HG02840 (cell line): ENCODE measurements at regions not wholly inside any gene's neighbourhood (a gene's known extent, or its start where the extent isn't known, plus 50 kb on each side); places are given as distances from the start of the nearest gene placed in this dataset.

Experiments
- ATAC-seq: cut with Tn5 transposase; IDR thresholded peaks from one replicate; pipeline ENCODE4 v1.9.1; 2021; ENCODE audit warnings: mild to moderate bottlenecking, moderate library complexity, moderate number of reproducible peaks; ENCODE audit not compliant: unreplicated experiment, low FRiP score

GRCh38 chr9:108618906-108619550 lies 236.8 kb downstream of the ACTL7B start:
- no peak for ATAC-seq

- ATAC-seq = no peak
These were observed 238.1 kb downstream of the ACTL7B start for GRCh38 chr9:108617676-108618075.

- no peak for ATAC-seq
These were observed 240.6 kb downstream of the ACTL7B start for GRCh38 chr9:108615152-108615551.

- no peak for ATAC-seq
These were observed 243.3 kb downstream of the ACTL7B start for GRCh38 chr9:108612513-108612912.

- ATAC-seq = no peak
These were observed 245.9 kb downstream of the ACTL7B start for GRCh38 chr9:108609897-108610253.

GRCh38 chr9:108609227-108609896 lies 246.4 kb downstream of the ACTL7B start:
- ATAC-seq = no peak

- no peak for ATAC-seq
These were observed 248.2 kb downstream of the ACTL7B start for GRCh38 chr9:108607607-108608006.

- no peak for ATAC-seq
These were observed 249.4 kb downstream of the ACTL7B start for GRCh38 chr9:108606401-108606800.

GRCh38 chr9:108603141-108603540 lies 252.6 kb downstream of the ACTL7B start:
- ATAC-seq = no peak

- no peak for ATAC-seq
These were observed 254.9 kb downstream of the ACTL7B start for GRCh38 chr9:108600896-108601295.

- no peak for ATAC-seq
These were observed 256.2 kb downstream of the ACTL7B start for GRCh38 chr9:108599571-108599970.

- ATAC-seq = no peak
These were observed 264.7 kb downstream of the ACTL7B start for GRCh38 chr9:108591121-108591520.

GRCh38 chr9:108588246-108588645 lies 267.5 kb downstream of the ACTL7B start:
- ATAC-seq = no peak

GRCh38 chr9:108586471-108587139 lies 269.2 kb downstream of the ACTL7B start:
- no peak for ATAC-seq

- no peak for ATAC-seq
These were observed 270.9 kb downstream of the ACTL7B start for GRCh38 chr9:108584860-108585259.

- no peak for ATAC-seq
These were observed 273.1 kb downstream of the ACTL7B start for GRCh38 chr9:108582726-108583125.

- no peak for ATAC-seq
These were observed 275.9 kb downstream of the ACTL7B start for GRCh38 chr9:108579757-108580439.

- no peak for ATAC-seq
These were observed 280.5 kb downstream of the ACTL7B start for GRCh38 chr9:108575276-108575675.

- no peak for ATAC-seq
These were observed 286.2 kb downstream of the ACTL7B start for GRCh38 chr9:108569624-108570023.

- ATAC-seq = no peak
These were observed 287.7 kb downstream of the ACTL7B start for GRCh38 chr9:108568093-108568492.

- ATAC-seq = no peak
These were observed 288.2 kb downstream of the ACTL7B start for GRCh38 chr9:108567571-108567970.
